ENCODE measurements at regions not wholly inside any gene's neighbourhood (a gene's known extent, or its start where the extent isn't known, plus 50 kb on each side); places are given as distances from the start of the nearest gene placed in this dataset.
"Not testable (repeated sequence)": the region's sequence is repeated elsewhere in the genome, so short reads cannot be mapped to it uniquely, and the experiment has no call there.

DNA sequence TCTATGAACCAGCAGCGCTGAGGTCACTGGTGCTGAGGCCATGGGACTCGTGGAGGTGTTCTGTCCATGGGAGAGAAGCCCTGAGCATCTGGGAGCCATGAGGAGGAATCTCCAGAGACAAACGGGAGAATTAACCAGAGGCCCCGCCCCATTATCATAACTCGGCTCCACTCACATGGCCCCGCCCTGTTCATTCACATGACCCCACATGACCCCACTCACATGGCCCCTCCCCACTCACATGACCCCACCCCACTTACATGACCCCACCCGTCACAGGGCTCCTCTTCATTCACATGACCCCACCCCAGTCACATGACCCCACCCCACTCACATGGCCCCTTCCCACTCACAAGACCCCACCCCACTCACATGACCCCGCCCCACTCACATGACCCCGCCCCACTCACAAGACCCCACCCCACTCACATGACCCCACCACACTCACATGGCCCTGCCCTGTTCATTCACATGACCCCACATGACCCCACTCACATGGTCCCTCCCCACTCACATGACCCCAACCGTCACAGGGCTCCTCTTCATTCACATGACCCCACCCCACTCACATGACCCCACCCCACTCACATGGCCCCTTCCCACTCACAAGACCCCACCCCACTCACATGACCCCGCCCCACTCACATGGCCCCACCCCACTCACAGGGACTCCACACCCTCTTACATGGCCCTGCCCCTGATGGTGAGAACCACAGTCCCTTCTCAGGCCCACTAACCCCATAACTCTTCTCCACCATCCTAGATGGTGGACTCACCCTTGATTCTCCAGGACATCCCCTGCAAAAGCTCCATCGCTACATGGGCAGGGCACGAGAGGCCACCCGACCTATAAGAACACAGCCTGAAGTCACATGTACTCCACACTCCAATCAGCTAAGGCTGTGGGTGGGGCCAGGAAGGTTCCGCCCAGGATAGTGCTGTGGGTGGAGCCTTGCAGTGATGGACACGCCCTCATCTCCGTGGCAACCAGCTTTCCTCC is 151.1 kb upstream of the SFSWAP start:
- no peak overlapping the region for H3K4me3 ChIP-seq (replicated peaks; ENCODE audit: low read depth, low read length)
- DNase-seq (ENCODE audit: extremely low read depth, low read depth), result no peak
- TF ChIP-seq, protein P1, sequence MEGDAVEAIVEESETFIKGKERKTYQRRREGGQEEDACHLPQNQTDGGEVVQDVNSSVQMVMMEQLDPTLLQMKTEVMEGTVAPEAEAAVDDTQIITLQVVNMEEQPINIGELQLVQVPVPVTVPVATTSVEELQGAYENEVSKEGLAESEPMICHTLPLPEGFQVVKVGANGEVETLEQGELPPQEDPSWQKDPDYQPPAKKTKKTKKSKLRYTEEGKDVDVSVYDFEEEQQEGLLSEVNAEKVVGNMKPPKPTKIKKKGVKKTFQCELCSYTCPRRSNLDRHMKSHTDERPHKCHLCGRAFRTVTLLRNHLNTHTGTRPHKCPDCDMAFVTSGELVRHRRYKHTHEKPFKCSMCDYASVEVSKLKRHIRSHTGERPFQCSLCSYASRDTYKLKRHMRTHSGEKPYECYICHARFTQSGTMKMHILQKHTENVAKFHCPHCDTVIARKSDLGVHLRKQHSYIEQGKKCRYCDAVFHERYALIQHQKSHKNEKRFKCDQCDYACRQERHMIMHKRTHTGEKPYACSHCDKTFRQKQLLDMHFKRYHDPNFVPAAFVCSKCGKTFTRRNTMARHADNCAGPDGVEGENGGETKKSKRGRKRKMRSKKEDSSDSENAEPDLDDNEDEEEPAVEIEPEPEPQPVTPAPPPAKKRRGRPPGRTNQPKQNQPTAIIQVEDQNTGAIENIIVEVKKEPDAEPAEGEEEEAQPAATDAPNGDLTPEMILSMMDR (IDR thresholded peaks at IDR 0.05; ENCODE audit: low read depth, low read length, missing control alignments), result no peak

DNA sequence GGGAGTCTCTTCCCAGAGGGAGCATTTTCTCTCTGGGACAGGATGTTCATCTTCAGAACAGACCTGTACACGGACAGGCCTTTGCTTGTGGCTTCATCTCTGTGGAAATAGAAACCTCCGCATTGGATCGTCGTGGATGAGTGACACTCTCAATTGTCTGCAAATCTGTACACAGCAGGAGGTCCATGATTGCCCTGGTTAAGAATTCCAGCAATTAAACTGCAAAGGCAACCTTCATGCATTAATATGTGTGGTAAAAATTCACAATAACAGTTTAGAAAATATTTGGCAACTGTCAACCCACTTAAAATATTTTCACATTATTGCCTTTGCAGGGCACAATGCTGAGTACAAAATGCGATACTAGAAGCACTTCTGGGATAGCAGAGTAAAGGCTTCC is 149.8 kb upstream of the SFSWAP start:
- TF ChIP-seq, protein P1 (IDR thresholded peaks at IDR 0.05; ENCODE audit: low read depth, low read length, missing control alignments), result no peak
- H3K4me3 ChIP-seq (replicated peaks; ENCODE audit: low read depth, low read length), result no peak overlapping the region

DNA sequence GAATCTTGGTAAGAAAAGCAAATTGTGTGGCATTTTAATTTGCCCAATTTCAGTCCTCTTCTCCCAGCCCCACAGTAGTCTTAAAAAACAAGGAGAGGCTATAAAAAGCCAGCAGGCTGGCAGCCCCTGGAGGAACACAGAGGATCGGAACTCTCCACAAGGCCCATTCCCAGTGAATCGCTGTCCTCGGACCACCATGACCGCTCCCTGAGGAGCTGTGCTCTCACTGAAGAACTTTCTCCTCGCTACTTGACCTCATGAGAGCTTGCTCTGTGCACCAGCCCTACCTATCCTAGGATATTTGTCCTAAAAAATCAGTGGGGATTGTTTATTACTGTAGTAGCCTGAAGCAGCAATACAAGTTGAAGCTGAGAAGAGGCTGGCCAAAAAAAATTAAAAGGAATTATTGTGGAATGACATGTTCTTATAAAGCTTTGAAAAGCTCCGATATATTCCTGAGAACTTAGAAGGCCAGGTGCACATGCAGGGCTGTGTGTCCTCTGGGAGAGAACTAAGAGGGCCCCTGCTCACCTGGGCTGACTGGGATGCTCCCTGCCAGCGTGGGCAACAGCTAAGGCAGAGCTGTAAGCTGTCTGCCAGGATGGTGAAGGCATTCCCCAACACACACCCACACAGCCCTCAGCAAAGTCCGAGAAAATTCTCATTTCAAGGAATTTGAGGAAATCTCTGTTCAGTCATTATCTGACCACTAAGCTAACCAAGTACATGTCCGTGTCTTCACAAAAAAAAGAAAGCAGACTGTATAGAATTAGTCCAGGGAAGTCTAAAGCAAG is 148.8 kb upstream of the SFSWAP start:
- no peak overlapping the region for H3K4me3 ChIP-seq (replicated peaks; ENCODE audit: low read depth, low read length)
- DNase-seq (ENCODE audit: extremely low read depth, low read depth), result no peak
- TF ChIP-seq, protein P1 (IDR thresholded peaks at IDR 0.05; ENCODE audit: low read depth, low read length, missing control alignments), result no peak

More for the DNA sequence above, 149.8 kb upstream of the SFSWAP start:
- no peak for DNase-seq (ENCODE audit: extremely low read depth, low read depth)

DNA sequence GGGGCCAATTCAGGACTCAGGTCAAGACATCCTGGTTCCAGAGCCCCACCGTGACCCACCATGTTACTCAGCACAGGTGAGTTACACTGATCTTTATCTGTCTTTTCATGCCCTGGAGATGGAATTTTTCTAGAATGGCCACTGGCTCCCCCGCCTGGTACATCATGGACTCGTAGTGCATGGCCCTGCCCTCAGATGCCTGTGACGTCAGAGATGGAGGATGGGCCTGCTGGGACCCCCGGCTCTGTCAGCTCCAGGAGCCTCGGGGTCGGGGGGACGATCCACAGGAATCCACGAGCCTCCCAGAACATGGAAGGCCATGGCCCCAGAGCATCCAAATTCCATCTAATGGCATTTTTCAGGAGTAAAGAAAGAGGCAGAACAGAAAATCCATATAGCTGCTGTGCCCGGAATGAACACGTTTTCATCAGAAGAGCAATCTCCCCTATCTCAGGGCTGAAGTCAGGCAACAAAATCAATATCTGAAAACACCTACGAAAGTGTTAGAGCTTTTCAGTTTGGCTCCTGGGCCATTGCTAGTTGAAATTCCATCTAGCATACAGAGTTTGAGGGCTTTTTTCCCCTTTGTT is 146.7 kb upstream of the SFSWAP start:
- DNase-seq (ENCODE audit: extremely low read depth, low read depth); H3K4me3 ChIP-seq (replicated peaks; ENCODE audit: low read depth, low read length): not testable (repeated sequence)

DNA sequence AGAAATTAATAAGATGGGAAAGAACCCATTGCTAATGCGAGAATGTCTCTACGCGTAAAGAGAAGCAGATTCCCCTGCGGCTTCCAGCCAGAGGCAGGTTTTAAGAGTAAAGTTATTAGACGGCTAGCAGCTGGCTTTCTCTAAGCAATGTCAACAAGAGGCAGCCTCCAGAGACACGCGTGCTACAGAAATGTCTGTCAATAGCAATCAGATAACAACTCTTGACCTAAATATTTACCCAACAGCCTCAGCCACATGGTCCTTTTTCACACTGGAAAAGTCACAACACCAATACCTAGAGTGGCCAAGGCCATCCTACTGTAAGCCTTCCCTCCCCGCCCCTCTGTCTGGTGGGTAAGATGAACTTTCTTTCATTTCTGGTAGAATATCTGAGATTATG is 146.0 kb upstream of the SFSWAP start:
- DNase-seq (ENCODE audit: extremely low read depth, low read depth), result no peak

DNA sequence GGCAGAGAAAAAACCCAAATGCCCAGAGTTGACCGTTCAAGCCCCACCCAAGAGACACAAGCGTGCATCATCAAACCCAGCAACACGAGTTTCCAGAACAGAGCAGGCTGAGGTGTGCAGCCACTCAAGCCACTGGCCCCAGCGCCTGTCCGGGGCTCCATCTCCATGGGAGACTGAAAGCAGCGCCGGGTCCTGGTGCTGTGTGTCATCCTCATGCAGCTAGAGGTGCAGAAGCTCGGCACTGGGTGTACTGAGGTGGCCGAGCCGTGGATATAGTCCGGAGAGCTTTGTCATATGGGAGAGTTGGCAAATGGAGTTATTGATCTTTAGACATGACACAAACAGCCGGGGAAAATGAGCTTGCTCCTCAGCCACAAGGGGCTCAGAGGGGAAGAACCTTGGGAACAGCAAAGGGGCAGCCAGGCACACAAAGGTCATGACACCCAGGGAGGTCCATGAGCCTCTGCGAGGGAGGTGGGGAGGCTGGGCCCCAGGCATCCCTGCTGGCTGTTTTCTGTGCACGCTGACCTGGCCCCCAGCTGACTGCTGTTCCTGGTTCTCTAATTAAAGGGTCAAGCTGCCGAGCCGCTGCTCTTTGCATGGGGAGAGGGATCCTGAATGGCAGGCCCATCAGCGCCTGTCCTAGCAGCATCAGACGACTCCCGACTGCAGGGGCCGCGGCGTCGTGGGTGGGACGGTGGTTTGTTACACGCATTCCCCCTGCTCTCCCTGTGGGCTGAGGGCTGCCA is 145.4 kb upstream of the SFSWAP start:
- H3K4me3 ChIP-seq (replicated peaks; ENCODE audit: low read depth, low read length), result no peak overlapping the region
- no peak for DNase-seq (ENCODE audit: extremely low read depth, low read depth)
- TF ChIP-seq, protein P1 (IDR thresholded peaks at IDR 0.05; ENCODE audit: low read depth, low read length, missing control alignments), result no peak

More for the DNA sequence above, 146.0 kb upstream of the SFSWAP start:
- no peak overlapping the region for H3K4me3 ChIP-seq (replicated peaks; ENCODE audit: low read depth, low read length)
- TF ChIP-seq, protein P1 (IDR thresholded peaks at IDR 0.05; ENCODE audit: low read depth, low read length, missing control alignments), result no peak

All from HFF-Myc (cell line).